Fibroblast of the aortic adventitia (primary cell): ENCODE measurements at regions not wholly inside any gene's neighbourhood (a gene's known extent, or its start where the extent isn't known, plus 50 kb on each side); places are given as distances from the start of the nearest gene placed in this dataset.
A peak's percentile ranks its signal among the peaks of the same experiment; 100 is the strongest.

Experiments used
- DNase-seq: peaks from one replicate; pipeline ENCODE4 v3.0.0-alpha.2; 2010; ENCODE audit warnings: low read depth
- H3K4me3 ChIP-seq: 2 replicates; pipeline ENCODE4 v1.5.1; 2011; ENCODE audit warnings: low read depth, mild to moderate bottlenecking, control low read depth, low read length, moderate library complexity
- CTCF ChIP-seq: IDR thresholded peaks from 2 replicates; pipeline ENCODE4 v1.5.1; 2011; ENCODE audit warnings: mild to moderate bottlenecking, low read length, control low read depth, inconsistent platforms; ENCODE audit not compliant: insufficient read depth

- DNase-seq, result no peak
- H3K4me3 ChIP-seq, result no peak overlapping the region
- no peak for TF ChIP-seq CTCF
Measured at GRCh38 chr5:2096887-2097505, 214.3 kb upstream of the IRX4 start.

DNA sequence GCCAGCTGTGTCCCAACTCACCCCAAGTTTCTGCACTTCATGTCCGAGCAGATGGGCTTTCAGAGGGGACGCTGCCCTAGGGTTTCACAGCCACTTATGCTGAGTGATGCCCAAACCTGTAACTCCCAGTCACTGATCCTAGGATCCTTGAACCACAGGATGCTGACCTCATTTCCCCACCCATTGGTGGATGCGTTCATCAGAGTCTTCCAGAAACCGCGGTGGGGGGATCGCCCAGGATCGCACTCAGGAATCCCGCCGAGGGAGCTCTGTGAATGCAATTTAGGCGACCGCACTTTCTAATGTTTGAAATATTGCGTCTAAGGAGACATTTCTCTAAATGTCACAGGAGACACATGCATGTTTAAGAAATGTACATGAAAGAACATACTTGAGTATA lies 212.3 kb upstream of the IRX4 start:
- TF ChIP-seq CTCF, result no peak
- no peak overlapping the region for H3K4me3 ChIP-seq
- DNase-seq, result no peak

GRCh38 chr5:2094616-2094995 lies 211.9 kb upstream of the IRX4 start:
- H3K4me3 ChIP-seq, result no peak overlapping the region
- peak; percentile 52 for DNase-seq
- no peak for TF ChIP-seq CTCF

- no peak for TF ChIP-seq CTCF
- DNase-seq, result peak; percentile 96
- H3K4me3 ChIP-seq, result no peak overlapping the region
Measured at GRCh38 chr5:2093859-2094615, 211.3 kb upstream of the IRX4 start.

DNA sequence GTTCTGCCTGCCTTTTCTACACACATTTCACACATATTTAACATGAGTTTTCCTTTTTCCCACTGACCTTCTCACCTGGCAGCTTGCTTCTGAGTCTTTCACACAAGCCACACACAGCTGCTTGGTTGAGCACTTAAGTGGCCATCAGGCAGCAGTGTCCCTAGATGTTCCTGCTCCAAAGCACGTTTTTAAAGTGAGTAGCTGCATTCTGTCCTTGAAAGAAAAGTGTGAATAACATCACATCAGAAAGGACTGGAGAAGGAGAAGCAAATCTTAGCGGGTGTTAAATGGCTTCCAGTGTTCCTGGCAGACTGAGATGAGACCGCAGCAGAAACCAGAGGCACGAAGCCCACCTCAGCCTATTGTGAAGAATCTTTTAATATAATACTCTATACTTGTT lies 209.2 kb upstream of the IRX4 start:
- no peak for DNase-seq
- no peak overlapping the region for H3K4me3 ChIP-seq
- no peak for TF ChIP-seq CTCF

DNA sequence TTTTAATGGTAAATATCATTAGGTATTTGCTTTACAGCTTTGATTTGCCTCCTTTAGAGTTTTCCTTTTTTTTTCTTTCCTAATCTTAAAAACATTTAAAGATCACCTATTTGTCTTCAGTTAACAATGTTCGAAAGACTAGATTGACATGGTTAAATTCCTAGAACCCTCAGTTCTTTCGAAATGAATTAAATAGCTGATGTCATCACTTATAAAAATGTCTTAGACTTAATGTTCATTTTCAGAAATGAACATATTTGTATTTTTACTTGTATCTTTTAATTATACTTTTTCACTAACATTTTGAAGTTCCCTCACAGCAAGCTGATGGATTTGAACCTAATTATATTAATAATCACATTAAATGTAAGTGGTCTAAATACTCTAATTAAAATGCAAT lies 205.3 kb upstream of the IRX4 start:
- H3K4me3 ChIP-seq, result no peak overlapping the region
- no peak for TF ChIP-seq CTCF
- no peak for DNase-seq
